Keratinocyte (primary cell): ENCODE measurements at regions not wholly inside any gene's neighbourhood (a gene's known extent, or its start where the extent isn't known, plus 50 kb on each side); places are given as distances from the start of the nearest gene placed in this dataset.

Experiments used
- EZH2 ChIP-seq: IDR thresholded peaks from one replicate; pipeline ENCODE4 v1.6.1; 2012; ENCODE audit warnings: inconsistent platforms, mild to moderate bottlenecking, low read length, moderate library complexity
- TF ChIP-seq, protein P1 (sequence below), 3 experiments: IDR thresholded peaks in 1 of 3; conservative IDR thresholded peaks in 1 of 3; optimal IDR thresholded peaks in 1 of 3; 2 replicates in 2 of 3; 3 replicates in 1 of 3; pipeline versions ENCODE3 to v1.5.1; 2011; ENCODE audit warnings: low read length in 3 of 3, mild to moderate bottlenecking in 3 of 3, moderate library complexity in 2 of 3, control low read depth in 1 of 3, inconsistent platforms in 1 of 3; ENCODE audit not compliant: insufficient read depth in 2 of 3; ENCODE audit errors: extremely low read depth in 1 of 3

- TF ChIP-seq, protein P1, sequence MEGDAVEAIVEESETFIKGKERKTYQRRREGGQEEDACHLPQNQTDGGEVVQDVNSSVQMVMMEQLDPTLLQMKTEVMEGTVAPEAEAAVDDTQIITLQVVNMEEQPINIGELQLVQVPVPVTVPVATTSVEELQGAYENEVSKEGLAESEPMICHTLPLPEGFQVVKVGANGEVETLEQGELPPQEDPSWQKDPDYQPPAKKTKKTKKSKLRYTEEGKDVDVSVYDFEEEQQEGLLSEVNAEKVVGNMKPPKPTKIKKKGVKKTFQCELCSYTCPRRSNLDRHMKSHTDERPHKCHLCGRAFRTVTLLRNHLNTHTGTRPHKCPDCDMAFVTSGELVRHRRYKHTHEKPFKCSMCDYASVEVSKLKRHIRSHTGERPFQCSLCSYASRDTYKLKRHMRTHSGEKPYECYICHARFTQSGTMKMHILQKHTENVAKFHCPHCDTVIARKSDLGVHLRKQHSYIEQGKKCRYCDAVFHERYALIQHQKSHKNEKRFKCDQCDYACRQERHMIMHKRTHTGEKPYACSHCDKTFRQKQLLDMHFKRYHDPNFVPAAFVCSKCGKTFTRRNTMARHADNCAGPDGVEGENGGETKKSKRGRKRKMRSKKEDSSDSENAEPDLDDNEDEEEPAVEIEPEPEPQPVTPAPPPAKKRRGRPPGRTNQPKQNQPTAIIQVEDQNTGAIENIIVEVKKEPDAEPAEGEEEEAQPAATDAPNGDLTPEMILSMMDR (optimal IDR thresholded peaks at IDR 0.05 in 1 of 3, IDR thresholded peaks at IDR 0.05 in 1 of 3, conservative IDR thresholded peaks at IDR 0.05 in 1 of 3; ENCODE audit: extremely low read depth in 1 of 3, insufficient read depth in 2 of 3, low read length in 3 of 3), result no peak
- no peak for TF ChIP-seq EZH2
These were observed 334.6 kb downstream of the CRPPA start for GRCh38 chr7:16086743-16087142.
